ENCODE measurements at regions not wholly inside any gene's neighbourhood (a gene's known extent, or its start where the extent isn't known, plus 50 kb on each side); places are given as distances from the start of the nearest gene placed in this dataset.
"Not testable (repeated sequence)": the region's sequence is repeated elsewhere in the genome, so short reads cannot be mapped to it uniquely, and the experiment has no call there.

GRCh38 chr3:130153247-130153646 lies 71.6 kb downstream of the ALG1L2 start:
- TF ChIP-seq CTCF, EP300 (IDR thresholded peaks at IDR 0.05): not testable (repeated sequence)
